HEK293 (cell line): ENCODE measurements at regions not wholly inside any gene's neighbourhood (a gene's known extent, or its start where the extent isn't known, plus 50 kb on each side); places are given as distances from the start of the nearest gene placed in this dataset.

Experiments
- CTCF ChIA-PET: fragments of 350-600 bp; formaldehyde crosslinking; extraction: SDS; loops from one replicate; lab custom pipeline; 2021; ENCODE audit warnings: antibody characterized with exemption; lab: Yijun Ruan, JAX
- POLR2A ChIA-PET: fragments of 300-600 bp; formaldehyde crosslinking; extraction: SDS; loops from one replicate; lab custom pipeline; 2020; ENCODE audit warnings: antibody characterized with exemption, inconsistent platforms; lab: Yijun Ruan, JAX
- H3K27ac ChIP-seq: fragments of 200-500 bp; sonication (Bioruptor generic); 2 replicates; pipeline ENCODE4 v1.5.1; 2014; ENCODE audit warnings: low read depth, low read length, control low read depth, inconsistent platforms; ENCODE audit errors: extremely low read depth
- H3K36me3 ChIP-seq, 2 experiments: fragments of 200-500 bp in 1 of 2; sonication (Bioruptor generic) in 1 of 2; 1 replicate in 1 of 2; 2 replicates in 1 of 2; pipeline ENCODE4 v1.5.1; 2014 to 2017; ENCODE audit warnings: inconsistent platforms in 2 of 2, low read length in 2 of 2; ENCODE audit not compliant: control insufficient read depth in 2 of 2, insufficient read depth in 1 of 2
- H3K4me1 ChIP-seq: fragments of 200-500 bp; sonication (Bioruptor generic); 2 replicates; pipeline ENCODE4 v1.5.1; 2014; ENCODE audit warnings: mild to moderate bottlenecking, low read length, inconsistent platforms; ENCODE audit not compliant: control insufficient read depth, insufficient read depth
- H3K4me3 ChIP-seq: 2 replicates; pipeline ENCODE4 v1.5.1; 2011; ENCODE audit warnings: low read depth, mild to moderate bottlenecking, control low read depth, low read length, moderate library complexity
- H3K9me3 ChIP-seq: fragments of 200-500 bp; sonication (Bioruptor generic); 2 replicates; pipeline ENCODE4 v1.5.1; 2014; ENCODE audit warnings: low read depth, low read length, inconsistent platforms; ENCODE audit not compliant: control insufficient read depth, insufficient read depth
- BCL6B ChIP-seq: fragments of 450-650 bp; formaldehyde crosslinking; IDR thresholded peaks from 2 replicates; pipeline ENCODE4 v1.5.1; 2017; ENCODE audit warnings: missing biosample characterization, missing genetic modification characterization
- GLIS2 ChIP-seq: fragments of 450-650 bp; formaldehyde crosslinking; IDR thresholded peaks from 2 replicates; pipeline ENCODE4 v1.5.1; 2016; ENCODE audit warnings: missing biosample characterization, missing genetic modification characterization
- MYNN ChIP-seq: fragments of 450-650 bp; formaldehyde crosslinking; IDR thresholded peaks from 2 replicates; pipeline ENCODE4 v1.5.1; 2016; ENCODE audit warnings: missing biosample characterization, missing genetic modification characterization, borderline replicate concordance
- SP2 ChIP-seq: fragments of 450-650 bp; formaldehyde crosslinking; IDR thresholded peaks from 2 replicates; pipeline ENCODE4 v1.5.1; 2016; ENCODE audit warnings: missing biosample characterization, missing genetic modification characterization
- ZBTB44 ChIP-seq: fragments of 450-650 bp; IDR thresholded peaks from 2 replicates; pipeline ENCODE4 v1.5.1; 2018; ENCODE audit warnings: missing biosample characterization, mild to moderate bottlenecking, missing genetic modification characterization
- ZNF146 ChIP-seq: fragments of 450-650 bp; formaldehyde crosslinking; IDR thresholded peaks from 2 replicates; pipeline ENCODE4 v1.5.1; 2016; ENCODE audit warnings: missing biosample characterization, missing genetic modification characterization
- ZNF16 ChIP-seq: fragments of 450-650 bp; formaldehyde crosslinking; IDR thresholded peaks from 2 replicates; pipeline ENCODE4 v1.5.1; 2016; ENCODE audit warnings: low read depth, missing biosample characterization, missing genetic modification characterization
- ZNF18 ChIP-seq: fragments of 450-650 bp; formaldehyde crosslinking; IDR thresholded peaks from 2 replicates; pipeline ENCODE4 v1.5.1; 2016; ENCODE audit warnings: missing biosample characterization, missing genetic modification characterization
- ZNF214 ChIP-seq: fragments of 450-650 bp; formaldehyde crosslinking; IDR thresholded peaks from 2 replicates; pipeline ENCODE4 v1.5.1; 2017; ENCODE audit warnings: missing biosample characterization, mild to moderate bottlenecking, missing genetic modification characterization, borderline replicate concordance
- ZNF302 ChIP-seq: fragments of 450-650 bp; formaldehyde crosslinking; IDR thresholded peaks from 2 replicates; pipeline ENCODE4 v1.5.1; 2016; ENCODE audit warnings: missing biosample characterization, missing genetic modification characterization, low read depth
- ZNF335 ChIP-seq: fragments of 450-650 bp; formaldehyde crosslinking; conservative IDR thresholded peaks from 2 replicates; pipeline ENCODE4 v1.5.1; 2016; ENCODE audit warnings: missing biosample characterization, missing genetic modification characterization
- ZNF394 ChIP-seq: fragments of 450-650 bp; formaldehyde crosslinking; IDR thresholded peaks from 2 replicates; pipeline ENCODE4 v1.5.1; 2016; ENCODE audit warnings: missing biosample characterization, missing genetic modification characterization, mild to moderate bottlenecking, moderate library complexity, borderline replicate concordance
- ZNF404 ChIP-seq: fragments of 450-650 bp; formaldehyde crosslinking; IDR thresholded peaks from 2 replicates; pipeline ENCODE4 v1.5.1; 2017; ENCODE audit warnings: missing biosample characterization, missing genetic modification characterization
- ZNF514 ChIP-seq: fragments of 450-650 bp; formaldehyde crosslinking; IDR thresholded peaks from 2 replicates; pipeline ENCODE4 v1.5.1; 2016; ENCODE audit warnings: missing biosample characterization, missing genetic modification characterization
- ZNF518A ChIP-seq: fragments of 450-650 bp; formaldehyde crosslinking; conservative IDR thresholded peaks from 2 replicates; pipeline ENCODE4 v1.5.1; 2016; ENCODE audit warnings: low read depth, missing biosample characterization, missing genetic modification characterization
- ZNF624 ChIP-seq: fragments of 450-650 bp; formaldehyde crosslinking; IDR thresholded peaks from 2 replicates; pipeline ENCODE4 v1.5.1; 2017; ENCODE audit warnings: missing biosample characterization, missing genetic modification characterization
- ZNF645 ChIP-seq: fragments of 450-650 bp; formaldehyde crosslinking; IDR thresholded peaks from 2 replicates; pipeline ENCODE4; 2016; ENCODE audit warnings: missing biosample characterization, missing genetic modification characterization

GRCh38 chr4:181331214-181331613 lies 912.0 kb upstream of the TENM3 start:
- no peak overlapping the region for H3K4me3 ChIP-seq
- ChIA-PET CTCF (no interaction called here), POLR2A (no interaction called here)
- TF ChIP-seq ZNF394 (tag by site-specific recombination) = no peak
- TF ChIP-seq ZNF624 (tag by site-specific recombination) = no peak
- TF ChIP-seq ZBTB44 (tag by site-specific recombination) = peak; percentile 23; the same call in 1 of the 2 replicates
- no peak for TF ChIP-seq ZNF514 (tag by site-specific recombination)
- no peak for TF ChIP-seq ZNF518A (tag by site-specific recombination)
- no peak for TF ChIP-seq ZNF645 (tag by site-specific recombination)
- TF ChIP-seq SP2 (tag by site-specific recombination) = no peak
- TF ChIP-seq ZNF214 (tag by site-specific recombination) = no peak
- no peak for TF ChIP-seq BCL6B (tag by site-specific recombination)
- TF ChIP-seq ZNF18 (tag by site-specific recombination) = no peak
- TF ChIP-seq ZNF146 (tag by site-specific recombination) = no peak
- 0 out of 2 replicates have a peak, but pooled peaks have one; percentile 30 for TF ChIP-seq ZNF335 (tag by site-specific recombination)
- no peak for TF ChIP-seq ZNF302 (tag by site-specific recombination)
- no peak for TF ChIP-seq ZNF16
- TF ChIP-seq GLIS2 (tag by site-specific recombination) = no peak
- TF ChIP-seq ZNF404 (tag by site-specific recombination) = no peak
- TF ChIP-seq MYNN (tag by site-specific recombination) = no peak
- H3K27ac ChIP-seq = no peak overlapping the region
- no peaks in the 10 kb centered on the region for H3K4me1 ChIP-seq
- H3K36me3 ChIP-seq = no peaks in the 10 kb centered on the region
- no peaks in the 10 kb centered on the region for H3K9me3 ChIP-seq
